HepG2 (cell line): ENCODE measurements at regions not wholly inside any gene's neighbourhood (a gene's known extent, or its start where the extent isn't known, plus 50 kb on each side); places are given as distances from the start of the nearest gene placed in this dataset.

Experiments
- BORCS8-MEF2B ChIP-seq: sonication (generic); formaldehyde crosslinking; IDR thresholded peaks from 2 replicates; pipeline ENCODE4 v1.8.0; 2022; ENCODE audit warnings: mild to moderate bottlenecking, missing genetic modification reagents
- CBX5 ChIP-seq: sonication (generic); formaldehyde crosslinking; IDR thresholded peaks from 2 replicates; pipeline ENCODE4 v1.4.0; 2020; ENCODE audit warnings: missing genetic modification reagents, borderline replicate concordance
- MYNN ChIP-seq: sonication (generic); formaldehyde crosslinking; IDR thresholded peaks from 2 replicates; pipeline ENCODE4 v1.4.0; 2020; ENCODE audit warnings: mild to moderate bottlenecking, low read depth, missing genetic modification reagents
- POLR2A ChIP-seq, 2 experiments: IDR thresholded peaks; 2 replicates each; pipeline ENCODE4 v1.6.1; 2011; ENCODE audit warnings: low read depth in 2 of 2, low read length in 2 of 2, mild to moderate bottlenecking in 1 of 2, moderate library complexity in 1 of 2; ENCODE audit not compliant: insufficient read depth in 1 of 2
- RXRA ChIP-seq: sonication (generic); formaldehyde crosslinking; IDR thresholded peaks from 2 replicates; pipeline ENCODE4 v1.5.1; 2020; ENCODE audit warnings: missing genetic modification reagents
- SNRNP70 ChIP-seq: fragments of 200-400 bp; formaldehyde crosslinking; IDR thresholded peaks from 2 replicates; pipeline ENCODE4 v1.6.1; 2017; ENCODE audit warnings: mild to moderate bottlenecking, low read depth, low read length, moderate library complexity
- SP1 ChIP-seq, 2 experiments: fragments of 450-650 bp in 1 of 2; sonication (generic) in 1 of 2; formaldehyde crosslinking in 1 of 2; IDR thresholded peaks; 2 replicates each; pipeline versions ENCODE4 v1.4.0 to v1.6.1; 2016 to 2020; ENCODE audit warnings: missing genetic modification reagents in 1 of 2
- SUZ12 ChIP-seq: fragments of 150-350 bp; IDR thresholded peaks from 2 replicates; pipeline ENCODE4 v1.6.1; 2014; ENCODE audit warnings: low read depth, low read length
- TBL1XR1 ChIP-seq: fragments of 150-350 bp; IDR thresholded peaks from 2 replicates; pipeline ENCODE4 v1.6.1; 2014; ENCODE audit warnings: borderline replicate concordance, low read length; ENCODE audit not compliant: partially characterized antibody
- ZFP37 ChIP-seq: sonication (generic); formaldehyde crosslinking; IDR thresholded peaks from 2 replicates; pipeline ENCODE4 v1.4.0; 2020; ENCODE audit warnings: missing genetic modification reagents, borderline replicate concordance
- ZFY ChIP-seq: sonication (generic); formaldehyde crosslinking; IDR thresholded peaks from 2 replicates; pipeline ENCODE4 v1.4.0; 2020; ENCODE audit warnings: missing genetic modification reagents
- TF ChIP-seq, protein P1 (sequence below): sonication (generic); formaldehyde crosslinking; IDR thresholded peaks from 2 replicates; pipeline ENCODE4 v1.5.0; 2020; ENCODE audit warnings: mild to moderate bottlenecking, missing genetic modification reagents, moderate library complexity

- no peak for TF ChIP-seq CBX5 (CRISPR knock-in tag)
- TF ChIP-seq POLR2A (IDR thresholded peaks at IDR 0.05; ENCODE audit: insufficient read depth in 1 of 2, low read depth in 2 of 2, low read length in 2 of 2) = no peak
- TF ChIP-seq RXRA (CRISPR knock-in tag) = no peak
- TF ChIP-seq SNRNP70 = no peak
- no peak for TF ChIP-seq TBL1XR1
- TF ChIP-seq MYNN = no peak
- no peak for TF ChIP-seq SUZ12
- TF ChIP-seq, protein P1, sequence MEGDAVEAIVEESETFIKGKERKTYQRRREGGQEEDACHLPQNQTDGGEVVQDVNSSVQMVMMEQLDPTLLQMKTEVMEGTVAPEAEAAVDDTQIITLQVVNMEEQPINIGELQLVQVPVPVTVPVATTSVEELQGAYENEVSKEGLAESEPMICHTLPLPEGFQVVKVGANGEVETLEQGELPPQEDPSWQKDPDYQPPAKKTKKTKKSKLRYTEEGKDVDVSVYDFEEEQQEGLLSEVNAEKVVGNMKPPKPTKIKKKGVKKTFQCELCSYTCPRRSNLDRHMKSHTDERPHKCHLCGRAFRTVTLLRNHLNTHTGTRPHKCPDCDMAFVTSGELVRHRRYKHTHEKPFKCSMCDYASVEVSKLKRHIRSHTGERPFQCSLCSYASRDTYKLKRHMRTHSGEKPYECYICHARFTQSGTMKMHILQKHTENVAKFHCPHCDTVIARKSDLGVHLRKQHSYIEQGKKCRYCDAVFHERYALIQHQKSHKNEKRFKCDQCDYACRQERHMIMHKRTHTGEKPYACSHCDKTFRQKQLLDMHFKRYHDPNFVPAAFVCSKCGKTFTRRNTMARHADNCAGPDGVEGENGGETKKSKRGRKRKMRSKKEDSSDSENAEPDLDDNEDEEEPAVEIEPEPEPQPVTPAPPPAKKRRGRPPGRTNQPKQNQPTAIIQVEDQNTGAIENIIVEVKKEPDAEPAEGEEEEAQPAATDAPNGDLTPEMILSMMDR = no peak
- TF ChIP-seq BORCS8-MEF2B (CRISPR knock-in tag) = no peak
- TF ChIP-seq SP1 (IDR thresholded peaks at IDR 0.05) = no peak
- TF ChIP-seq SP1 (CRISPR knock-in tag; IDR thresholded peaks at IDR 0.05) = no peak
- TF ChIP-seq ZFY (CRISPR knock-in tag) = no peak
- TF ChIP-seq ZFP37 (CRISPR knock-in tag) = no peak
Observed at GRCh38 chr10:124886610-124887009, 55.3 kb upstream of the ZRANB1 start.
